GM12865 (cell line): ENCODE measurements at regions not wholly inside any gene's neighbourhood (a gene's known extent, or its start where the extent isn't known, plus 50 kb on each side); places are given as distances from the start of the nearest gene placed in this dataset.
"Not testable (repeated sequence)": the region's sequence is repeated elsewhere in the genome, so short reads cannot be mapped to it uniquely, and the experiment has no call there.

Source experiments
- DNase-seq: peaks from one replicate; pipeline ENCODE4 v3.0.0; 2010; ENCODE audit warnings: low read depth
- H3K4me3 ChIP-seq: 2 replicates; pipeline ENCODE4 v1.5.1; 2011; ENCODE audit warnings: mild to moderate bottlenecking, low read depth, low read length, control low read depth
- CTCF ChIP-seq: IDR thresholded peaks from 2 replicates; pipeline ENCODE4 v1.5.1; 2011; ENCODE audit warnings: low read length, control low read depth, low read depth, inconsistent platforms; ENCODE audit not compliant: insufficient read depth; ENCODE audit errors: missing control alignments

GRCh38 chr4:116150152-116150551, 935.2 kb downstream of the TRAM1L1 start:
- peak; percentile 3 for TF ChIP-seq CTCF
- DNase-seq, result no peak

GRCh38 chr4:116143198-116143597, 942.2 kb downstream of the TRAM1L1 start:
- TF ChIP-seq CTCF, result no peak
- DNase-seq, result no peak
- no peak overlapping the region for H3K4me3 ChIP-seq

More at GRCh38 chr4:116150152-116150551, 935.2 kb downstream of the TRAM1L1 start:
- H3K4me3 ChIP-seq, result no peak overlapping the region

- no peak for DNase-seq
- TF ChIP-seq CTCF, result no peak
These were observed 952.4 kb downstream of the TRAM1L1 start for GRCh38 chr4:116132946-116133345.

GRCh38 chr4:116126794-116127193, 958.6 kb downstream of the TRAM1L1 start:
- no peak for TF ChIP-seq CTCF
- H3K4me3 ChIP-seq, result no peak overlapping the region
- no peak for DNase-seq

More at GRCh38 chr4:116132946-116133345, 952.4 kb downstream of the TRAM1L1 start:
- H3K4me3 ChIP-seq, result no peak overlapping the region

- TF ChIP-seq CTCF, result no peak
- H3K4me3 ChIP-seq, result no peak overlapping the region
- no peak for DNase-seq
These were observed 963.3 kb downstream of the TRAM1L1 start for GRCh38 chr4:116122124-116122523.

GRCh38 chr4:116118221-116118620, 967.2 kb downstream of the TRAM1L1 start:
- DNase-seq, result no peak
- no peak overlapping the region for H3K4me3 ChIP-seq
- TF ChIP-seq CTCF, result no peak

GRCh38 chr4:116112861-116113260, 972.5 kb downstream of the TRAM1L1 start:
- not testable (repeated sequence) for DNase-seq, H3K4me3 ChIP-seq
